Stimulated activated CD8-positive, alpha-beta memory T cell treated with anti-CD3 and anti-CD28 coated beads, Interleukin-12 subunit alpha, Interleukin-12 subunit beta, amount 100 ng/mL, for 24 hours (primary cell): ENCODE measurements at regions not wholly inside any gene's neighbourhood (a gene's known extent, or its start where the extent isn't known, plus 50 kb on each side); places are given as distances from the start of the nearest gene placed in this dataset.

ENCODE experiments used
- DNase-seq: peaks from one replicate; pipeline ENCODE4 v3.0.0-alpha.2; 2020; ENCODE audit errors: extremely low read depth

DNA sequence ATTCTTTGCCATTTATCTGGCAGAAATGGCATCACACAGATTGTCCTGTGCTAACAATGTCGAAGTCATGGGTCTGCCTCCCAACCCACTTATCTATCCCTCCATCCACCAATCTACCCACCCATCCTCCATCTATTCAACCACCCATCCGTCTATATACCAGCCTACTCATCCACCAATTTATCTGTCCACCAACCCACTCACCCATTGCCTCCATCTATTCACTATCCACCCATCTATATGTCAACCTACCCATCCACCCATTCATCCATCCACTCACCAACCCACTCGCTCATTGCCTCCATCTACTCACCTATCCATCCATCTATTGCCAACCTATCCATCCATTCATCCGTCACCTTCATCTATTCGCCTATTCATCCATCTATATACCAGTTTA lies 521.2 kb downstream of the SHQ1 start:
- DNase-seq, result no peak

DNA sequence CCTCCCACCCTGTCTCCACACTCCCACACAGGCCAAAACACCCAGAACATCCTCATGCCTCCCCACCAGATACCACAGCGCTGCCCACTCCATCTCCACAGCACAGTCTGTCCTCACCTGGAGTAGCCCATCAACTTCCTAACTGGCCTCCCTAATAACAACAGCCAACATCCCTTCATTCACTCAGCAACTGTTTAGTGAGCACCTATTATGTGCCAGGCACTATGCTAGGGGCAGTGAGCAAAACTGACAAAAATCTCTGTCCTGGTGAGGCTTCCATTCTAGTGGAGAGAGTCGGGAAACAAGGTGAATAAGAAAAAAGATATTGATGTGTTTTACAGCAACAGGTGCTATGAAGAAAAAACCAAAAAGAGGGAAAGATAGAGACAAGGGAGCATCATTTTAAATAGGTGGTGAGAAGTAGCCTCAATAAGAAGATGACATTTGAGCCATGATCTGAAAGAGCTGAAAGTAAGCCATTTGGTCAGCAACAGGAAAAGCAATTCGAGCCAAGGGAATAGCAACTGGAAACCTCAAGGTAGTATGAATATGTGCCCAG lies 523.9 kb downstream of the SHQ1 start:
- DNase-seq, result no peak

DNA sequence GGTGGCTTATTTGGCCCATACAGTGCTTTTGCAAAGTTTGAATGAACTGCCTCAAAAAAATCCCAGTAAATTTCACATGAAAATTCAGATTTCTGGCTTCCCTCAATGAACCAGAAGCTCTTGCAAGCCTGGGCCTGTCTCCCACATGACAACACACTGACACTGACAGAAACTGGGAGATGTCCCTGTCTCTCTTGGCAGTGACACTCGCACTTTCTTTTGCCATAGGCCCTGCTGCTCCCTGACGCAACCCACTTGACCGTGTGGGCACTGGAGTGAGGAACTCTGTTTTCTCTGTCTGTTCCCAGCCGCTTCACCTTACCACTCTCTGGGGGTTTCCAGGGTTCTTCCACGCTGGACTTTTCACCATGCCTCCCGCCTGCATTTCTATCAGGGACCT lies 524.5 kb downstream of the SHQ1 start:
- no peak for DNase-seq

DNA sequence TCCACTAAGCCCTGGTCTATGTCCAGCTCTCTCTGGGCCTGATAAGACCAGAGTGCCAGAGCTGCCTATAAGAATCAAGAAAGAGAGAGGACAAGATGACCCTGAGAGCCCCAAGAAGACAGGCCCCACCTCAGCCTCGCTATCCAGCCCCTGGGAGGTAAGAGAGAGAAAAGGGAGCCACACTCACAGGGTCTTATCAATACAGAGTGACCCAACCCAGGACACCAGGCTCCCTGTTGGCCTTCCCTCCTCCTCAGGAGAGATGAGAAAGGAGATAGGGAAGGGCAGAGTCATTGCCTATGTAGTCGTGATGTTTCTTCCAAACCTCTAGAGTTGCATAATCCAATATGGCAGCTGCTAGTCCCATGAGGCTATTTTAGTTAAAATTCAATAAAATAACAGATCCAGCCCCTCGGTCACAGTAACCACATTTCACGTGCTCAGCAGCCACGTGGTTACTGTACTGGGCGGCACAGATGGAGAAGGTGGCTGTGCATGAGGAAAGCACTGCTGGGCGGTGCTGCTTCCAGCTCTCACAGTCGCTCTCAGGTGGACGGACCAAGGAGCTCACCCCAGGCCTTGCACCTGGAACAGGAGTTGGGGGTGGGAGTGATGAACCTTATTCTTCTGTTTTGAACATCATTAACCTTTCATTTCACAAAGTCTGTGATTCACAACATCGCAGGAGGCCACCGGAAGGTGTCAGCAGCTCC lies 525.8 kb downstream of the SHQ1 start:
- DNase-seq, result no peak

DNA sequence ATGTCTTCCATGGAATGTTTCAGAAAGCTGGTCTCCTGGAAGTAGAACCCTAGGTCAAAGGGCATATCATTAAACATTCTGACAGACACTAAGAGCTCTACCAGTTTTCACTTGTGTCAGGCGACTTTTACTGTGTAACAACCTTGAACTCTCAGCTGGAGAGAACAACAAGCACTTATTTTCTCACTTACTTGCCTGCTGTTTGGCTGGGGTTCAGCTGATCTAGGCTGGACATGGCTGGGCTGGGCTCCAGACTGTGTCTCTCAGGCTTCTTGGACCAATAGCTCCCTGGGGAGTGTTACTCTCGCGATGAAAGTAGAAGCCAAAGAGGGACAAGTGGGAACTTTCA lies 527.3 kb downstream of the SHQ1 start:
- DNase-seq, result no peak

DNA sequence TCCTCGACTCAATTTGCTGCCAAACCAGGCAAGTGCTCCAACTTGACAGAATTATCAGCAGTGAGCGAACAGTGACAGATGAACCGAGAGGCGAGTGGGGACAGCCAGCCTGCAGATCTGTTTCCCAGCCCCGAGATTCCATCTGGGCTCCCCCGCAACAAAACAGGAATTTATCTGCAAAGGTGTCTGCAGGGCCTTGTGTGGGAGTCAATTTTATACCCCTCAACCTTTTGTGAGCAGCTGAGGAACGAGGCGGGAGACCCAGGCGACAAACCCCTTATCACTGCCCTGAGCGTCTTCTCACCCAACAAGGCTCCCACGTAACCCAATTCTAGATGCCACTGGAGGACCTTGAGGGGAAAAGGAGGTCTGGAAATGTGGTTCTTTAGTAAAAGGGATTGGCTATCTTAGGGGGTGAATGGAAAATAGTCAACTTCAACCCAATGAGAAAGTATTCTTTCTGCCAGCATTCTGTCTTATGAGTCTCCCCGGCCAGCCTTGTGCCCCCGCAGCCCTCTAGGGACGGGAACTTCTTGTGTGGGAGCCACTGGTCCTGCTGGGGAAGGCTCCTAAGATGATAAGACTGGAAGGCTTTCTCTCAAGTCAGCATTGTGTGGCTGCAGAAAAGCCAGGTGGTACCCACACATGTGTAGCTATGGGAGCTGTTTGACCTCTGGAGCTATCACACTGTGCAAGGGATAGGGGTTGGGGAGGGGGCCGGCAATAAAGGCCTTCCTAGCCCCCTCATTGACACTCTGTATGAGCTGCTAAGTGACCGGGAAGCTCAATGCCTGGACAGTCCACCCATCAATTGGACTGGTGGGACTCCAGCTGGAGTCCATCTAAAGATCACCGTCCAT lies 527.9 kb downstream of the SHQ1 start:
- DNase-seq, result no peak

DNA sequence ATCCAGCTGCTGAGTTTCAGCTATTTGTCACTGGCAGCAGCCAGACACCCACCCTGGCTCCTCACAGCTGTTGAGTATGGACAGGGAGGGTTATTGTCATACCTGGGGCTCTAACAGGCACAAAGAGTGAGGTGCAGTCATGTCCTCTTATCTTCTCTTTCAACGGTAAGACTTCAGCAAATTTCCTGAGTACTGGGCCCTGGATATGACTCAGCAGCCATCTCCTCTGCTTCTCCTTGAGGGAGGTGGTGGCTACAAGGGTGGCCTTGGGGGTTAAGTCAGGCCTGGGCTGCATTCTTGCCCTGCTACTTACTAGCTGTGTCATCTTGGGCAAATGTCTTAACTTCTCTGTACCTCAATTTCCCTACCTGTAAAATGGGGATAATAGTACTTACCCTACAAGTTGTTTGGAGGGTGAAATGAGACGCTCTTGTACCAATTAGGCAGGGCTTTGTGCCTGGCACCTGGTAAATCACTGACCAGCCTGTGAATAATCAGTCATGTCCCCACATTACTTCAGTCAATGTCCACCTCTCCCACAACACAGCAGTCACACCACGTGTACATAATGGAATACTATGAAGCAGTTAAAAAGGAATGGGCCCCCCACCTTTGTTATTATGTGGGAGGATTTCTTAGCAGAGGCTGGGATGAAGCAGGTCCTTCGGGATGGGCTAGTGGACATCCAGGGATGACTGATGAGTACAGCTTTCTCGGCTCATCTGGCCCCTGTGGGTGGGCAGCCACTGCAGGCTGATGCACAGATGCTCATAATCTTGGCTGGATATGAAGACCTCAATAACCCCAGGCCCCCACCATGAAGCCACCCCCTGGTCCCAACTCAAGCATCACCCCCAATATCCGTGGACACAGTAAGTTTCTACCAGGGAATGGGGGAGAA lies 528.8 kb downstream of the SHQ1 start:
- no peak for DNase-seq

DNA sequence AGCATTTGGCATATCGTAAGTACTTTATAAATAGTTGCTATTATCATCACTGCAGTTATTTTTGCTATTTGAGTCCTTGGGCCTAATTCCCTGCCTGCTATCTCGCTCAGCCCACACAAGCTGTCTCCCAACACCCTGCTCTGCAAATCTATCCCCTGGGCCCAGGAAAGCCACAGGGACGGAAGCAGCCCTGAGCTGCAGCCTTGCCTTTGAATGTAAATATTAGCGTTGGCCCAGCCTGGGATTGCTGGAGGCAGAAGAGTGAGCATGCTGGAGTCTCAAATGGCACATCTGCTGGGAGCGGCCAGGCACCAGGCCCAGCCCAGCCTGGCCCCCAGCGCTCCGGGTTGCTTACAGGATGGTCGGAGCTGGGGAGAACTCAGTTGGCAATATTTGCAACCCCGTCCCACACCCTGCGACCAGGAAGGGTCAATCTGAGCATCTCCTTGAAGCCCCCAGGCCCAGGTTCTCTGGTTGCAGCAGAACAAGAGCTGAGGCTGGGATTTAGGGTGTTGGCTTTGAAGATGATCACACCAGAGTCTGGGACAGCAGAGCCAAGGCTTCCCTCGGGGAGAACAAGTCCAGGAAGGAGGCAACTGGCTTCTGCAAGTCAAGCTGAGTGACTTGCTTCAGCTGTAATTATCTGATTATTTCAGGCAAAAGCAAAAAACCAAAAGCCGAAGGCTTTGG lies 529.6 kb downstream of the SHQ1 start:
- DNase-seq, result no peak

DNA sequence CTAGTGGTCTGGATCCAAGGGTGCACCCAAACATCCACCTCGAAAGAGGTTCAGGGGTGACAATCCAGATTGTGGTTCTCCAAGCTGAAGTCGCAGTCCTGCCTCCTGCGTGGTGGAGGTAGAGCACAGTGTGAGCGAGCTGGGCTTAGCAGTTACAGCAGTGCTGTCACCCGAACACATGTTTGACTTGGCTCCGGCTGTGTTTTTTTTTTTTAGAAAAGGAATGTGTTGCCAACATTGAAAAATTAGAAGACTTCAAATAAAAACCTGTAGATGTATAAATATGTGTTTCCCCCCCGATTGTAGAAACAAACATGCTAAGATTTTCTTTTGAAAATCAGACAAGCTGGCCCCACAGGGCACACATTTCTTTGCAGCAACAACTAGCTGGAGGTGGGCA lies 530.8 kb downstream of the SHQ1 start:
- DNase-seq, result no peak

DNA sequence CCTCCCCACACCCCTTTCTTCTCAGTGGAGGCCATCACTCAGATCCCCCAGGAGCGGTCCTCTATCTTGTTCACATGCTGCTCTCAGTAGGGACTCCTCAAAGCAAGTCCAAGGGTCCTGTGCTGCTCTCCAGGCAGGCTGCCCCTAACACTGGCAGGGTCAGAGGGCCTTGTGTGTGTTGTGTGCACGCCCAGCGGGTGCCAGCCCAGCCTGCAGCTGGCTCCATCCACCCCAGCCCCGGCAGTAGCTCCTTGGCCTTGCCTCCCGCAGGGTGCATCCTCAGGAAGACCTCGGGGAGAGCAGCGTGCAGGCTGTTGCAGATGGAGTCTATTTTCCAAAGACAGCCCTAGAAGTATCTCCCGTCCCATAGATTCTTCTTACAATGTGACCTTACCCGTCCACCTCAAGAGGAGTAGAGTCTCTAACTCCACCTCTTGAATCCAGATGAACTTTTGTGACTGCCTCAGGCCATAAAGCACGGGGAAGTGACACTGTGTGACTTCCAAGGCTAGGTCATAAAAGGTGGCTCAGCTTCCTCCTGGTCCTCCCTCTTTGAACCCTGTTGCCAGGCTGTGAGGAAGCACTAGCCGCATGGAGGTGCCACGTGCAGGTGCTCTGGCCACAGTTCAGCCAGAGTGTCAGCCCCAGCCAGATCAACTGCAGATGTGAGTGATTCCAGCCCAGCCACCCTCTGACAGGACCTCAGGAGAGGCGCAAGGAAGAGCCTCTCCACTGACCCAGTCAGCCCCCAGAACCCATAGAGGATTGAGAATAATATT lies 531.6 kb downstream of the SHQ1 start:
- DNase-seq, result no peak

DNA sequence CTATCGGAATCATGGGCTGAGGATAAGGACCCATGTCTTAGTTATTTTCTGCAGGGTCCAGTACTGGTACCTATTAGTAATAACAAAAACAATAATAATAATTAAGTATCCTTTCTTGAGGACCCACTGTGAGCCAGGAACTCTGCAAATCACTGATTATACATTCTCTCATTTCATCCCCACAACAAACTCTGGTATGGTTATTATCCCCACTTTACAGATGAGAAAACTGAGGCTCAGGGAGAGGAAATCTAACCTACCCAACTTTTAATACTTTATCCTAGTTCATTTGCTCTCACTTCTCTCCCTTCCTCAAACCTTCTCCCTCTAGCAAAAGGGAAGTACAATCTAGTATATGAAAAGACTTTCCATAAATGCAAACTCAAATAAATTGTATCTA lies 528.4 kb upstream of the PROK2 start:
- no peak for DNase-seq

DNA sequence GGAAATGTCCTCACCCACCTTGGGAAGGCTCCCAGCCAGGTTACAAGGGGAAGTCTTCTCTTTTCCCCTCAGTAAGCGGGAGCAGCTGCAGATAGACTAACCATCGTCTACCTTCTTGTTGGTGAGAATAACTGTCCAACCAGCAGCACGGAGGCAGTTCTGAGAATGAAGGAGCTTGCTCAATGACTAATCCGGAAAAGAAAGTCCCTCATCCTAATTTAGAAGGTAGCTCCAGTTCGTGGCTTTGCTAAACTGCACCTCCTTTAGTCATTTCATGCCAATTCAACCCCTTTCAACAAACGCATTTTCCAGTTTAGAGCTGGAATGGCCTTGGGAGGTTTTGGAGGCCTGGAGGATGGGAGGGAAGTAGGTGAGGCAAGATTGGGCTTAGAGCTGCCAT lies 527.4 kb upstream of the PROK2 start:
- no peak for DNase-seq

DNA sequence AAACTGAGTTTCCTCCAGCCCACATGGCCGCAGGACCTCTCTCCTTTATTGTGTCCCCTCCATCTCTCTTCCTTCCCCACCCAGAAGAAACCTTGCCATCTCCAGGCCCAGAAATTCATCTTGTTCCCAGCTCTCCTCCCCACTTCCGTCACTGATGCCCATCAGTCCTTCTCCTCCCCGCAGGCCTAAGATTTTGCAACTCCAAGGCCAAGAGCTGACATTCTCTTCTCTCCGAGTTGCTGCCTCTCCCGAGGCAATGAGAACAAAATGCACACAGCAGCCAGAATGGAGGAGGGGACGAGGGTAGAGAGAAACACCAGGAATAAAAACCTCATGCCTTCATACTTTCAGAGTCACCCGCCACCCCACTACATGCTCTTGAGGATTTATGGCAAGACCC lies 526.5 kb upstream of the PROK2 start:
- DNase-seq, result no peak

DNA sequence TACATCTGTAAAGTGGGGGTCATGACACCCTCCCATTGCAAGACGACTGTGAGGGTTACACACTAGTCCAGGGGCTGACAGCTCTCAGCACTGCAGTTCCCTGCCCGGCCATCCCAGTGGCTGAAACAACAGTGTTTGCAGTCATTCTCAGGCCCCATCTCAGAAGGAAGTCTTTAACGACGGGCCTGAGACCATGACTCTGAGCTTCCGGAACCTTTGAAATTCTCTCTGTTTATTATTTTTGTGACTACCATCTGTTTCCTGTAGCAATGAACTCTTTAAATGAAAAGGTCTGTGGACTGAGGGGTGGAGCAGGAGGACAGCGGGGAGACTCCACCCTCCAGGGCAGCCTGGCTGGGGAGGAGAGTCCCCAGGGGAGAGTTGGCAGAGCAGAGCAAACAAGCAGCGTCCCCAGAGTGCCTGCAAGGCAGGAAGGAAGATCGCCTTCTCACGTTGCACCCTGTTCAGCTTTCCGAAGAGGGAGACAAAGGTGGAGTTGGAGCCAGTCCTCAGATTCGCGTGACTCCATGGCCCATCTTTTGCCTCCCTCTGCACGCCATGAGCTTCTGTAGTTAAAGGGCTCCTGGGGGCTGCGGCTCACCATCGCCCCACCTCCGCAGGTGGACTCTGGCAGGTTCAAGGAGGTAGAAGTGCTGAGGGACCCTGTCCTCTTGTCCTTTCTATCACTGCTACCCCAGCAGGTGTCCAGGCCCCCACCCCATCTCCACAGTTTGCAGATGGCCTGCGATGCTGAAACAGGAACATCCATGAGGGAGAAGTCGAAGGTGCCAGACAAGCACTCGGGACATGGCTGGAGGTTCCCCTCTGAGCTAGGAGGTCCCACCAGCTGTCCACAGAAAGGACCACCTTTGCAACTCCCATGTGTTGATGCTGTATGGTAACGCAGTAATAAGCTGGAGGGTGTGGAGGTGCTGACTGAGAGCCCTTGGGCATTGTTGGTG lies 525.8 kb upstream of the PROK2 start:
- no peak for DNase-seq

DNA sequence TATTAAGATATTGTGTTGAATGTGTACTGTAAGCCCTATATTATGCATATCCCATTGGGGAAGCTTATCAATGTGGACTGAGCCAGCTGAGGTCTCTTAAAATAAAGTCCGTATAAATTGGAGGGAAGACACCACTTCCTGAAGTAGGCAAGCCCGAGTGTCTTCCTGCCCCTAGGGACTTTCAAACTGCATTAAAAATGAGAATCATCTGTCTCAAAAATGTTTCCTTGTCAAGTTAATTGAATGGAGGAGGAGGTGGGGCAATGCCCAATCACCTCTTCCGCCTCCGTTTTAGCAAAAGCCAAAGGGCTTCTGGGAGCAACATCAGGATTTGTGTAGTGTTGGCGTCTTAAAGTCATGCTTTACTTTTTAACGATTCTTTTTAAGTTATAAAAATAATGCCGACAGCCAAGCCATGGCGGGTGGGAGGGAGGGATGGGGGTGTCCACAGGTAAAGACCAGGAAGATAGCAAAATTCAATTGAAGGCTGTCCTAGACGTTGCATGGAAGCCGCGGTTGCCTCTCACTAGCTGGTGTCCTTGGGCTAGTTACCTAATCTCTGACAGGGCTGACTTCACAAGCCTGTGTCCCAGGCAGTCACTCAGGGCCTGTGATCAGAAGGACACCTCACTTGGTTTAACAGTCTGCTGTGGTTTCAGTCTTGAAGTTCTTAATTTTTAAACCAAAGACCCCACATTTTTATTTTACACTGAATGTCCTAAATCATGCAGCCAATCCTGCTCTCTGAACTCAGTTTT lies 524.9 kb upstream of the PROK2 start:
- DNase-seq, result no peak

DNA sequence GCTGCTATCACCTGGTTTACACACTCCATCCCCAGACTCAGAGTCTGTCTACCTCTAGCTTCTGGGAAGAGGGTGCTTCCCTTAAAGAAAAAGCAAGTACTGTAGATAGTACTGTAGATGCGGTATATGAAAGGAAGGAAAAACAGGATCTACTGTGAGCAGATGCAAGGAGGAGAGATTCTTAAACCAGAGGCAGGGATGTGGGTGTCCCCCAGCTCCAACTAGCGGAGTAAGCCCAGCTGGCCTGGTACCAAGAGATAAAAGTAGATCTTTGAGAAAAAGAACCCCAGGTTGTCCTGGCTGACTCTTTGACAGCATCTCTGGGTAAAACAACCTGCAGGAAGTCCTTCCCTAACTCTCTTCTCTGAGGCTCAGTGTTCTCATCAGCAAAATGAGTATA lies 523.7 kb upstream of the PROK2 start:
- no peak for DNase-seq

DNA sequence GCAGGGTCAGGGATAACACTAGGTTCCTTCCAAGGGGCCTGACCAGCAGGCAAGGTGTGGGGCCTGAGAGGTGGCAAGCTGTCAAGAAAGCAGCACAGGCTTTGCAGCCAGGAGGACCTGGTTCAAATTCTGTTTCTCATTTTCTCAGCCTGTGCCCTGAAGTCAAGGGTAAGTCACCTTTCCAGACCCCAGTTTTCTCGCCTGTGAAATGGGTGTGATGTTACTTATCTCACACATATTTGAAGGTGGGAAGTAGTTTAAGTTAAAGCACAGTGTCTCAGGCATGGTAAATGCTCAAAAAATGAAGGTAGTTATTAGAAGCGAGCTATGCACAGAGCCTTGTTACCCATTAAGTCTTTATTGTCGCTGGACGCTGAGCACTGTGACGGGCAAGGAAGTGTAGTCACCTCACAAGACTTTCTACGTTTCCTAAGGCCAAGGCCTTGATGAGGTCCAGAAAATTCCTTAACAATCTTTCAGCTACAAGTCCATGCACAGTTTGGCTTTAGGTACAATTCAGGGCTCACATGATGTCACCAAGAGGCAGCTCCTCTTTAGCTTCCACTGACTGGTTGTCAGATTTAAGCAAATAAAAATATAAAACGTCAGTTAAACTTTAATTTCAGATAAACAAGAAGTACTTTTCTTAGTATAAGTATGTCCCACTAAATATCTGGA lies 522.6 kb upstream of the PROK2 start:
- no peak for DNase-seq

DNA sequence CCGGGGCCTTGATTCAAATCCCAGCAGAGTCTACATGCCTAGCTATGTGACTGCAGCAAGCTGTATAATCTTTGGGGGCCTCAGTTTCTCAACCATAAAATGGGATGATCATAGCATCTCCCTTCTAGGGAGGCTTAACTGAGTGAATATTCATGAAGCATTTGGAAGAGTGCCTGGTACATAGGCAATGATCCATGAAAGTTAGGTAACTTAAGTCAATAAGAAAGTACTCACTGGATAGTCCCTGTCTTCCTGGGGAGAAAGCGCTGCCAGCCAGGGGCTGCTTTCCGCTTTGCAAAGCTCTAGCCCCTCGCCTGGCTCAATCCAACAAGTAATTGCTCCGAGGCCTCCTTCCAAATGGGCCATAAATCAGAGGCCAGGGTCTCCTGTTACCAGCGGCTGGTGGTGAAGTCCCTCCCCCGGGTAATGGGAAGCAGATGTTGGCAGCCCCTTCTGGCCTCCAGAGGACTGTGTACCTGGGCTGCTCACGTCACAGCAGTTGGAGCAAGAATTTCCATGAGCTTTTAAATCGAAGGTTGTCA lies 521.9 kb upstream of the PROK2 start:
- no peak for DNase-seq
